Prostate gland (tissue), 2 donors: ENCODE measurements at regions not wholly inside any gene's neighbourhood (a gene's known extent, or its start where the extent isn't known, plus 50 kb on each side); places are given as distances from the start of the nearest gene placed in this dataset.
"Not testable (repeated sequence)": the region's sequence is repeated elsewhere in the genome, so short reads cannot be mapped to it uniquely, and the experiment has no call there.

Experiments
- POLR2A ChIP-seq: fragments of 450-650 bp; IDR thresholded peaks from one replicate; pipeline ENCODE4 v1.6.1; 2016; ENCODE audit warnings: antibody characterized with exemption, mild to moderate bottlenecking
- TF ChIP-seq, protein P1 (sequence below), 4 experiments: fragments of 200-600 bp in 2 of 4; fragments of 450-650 bp in 2 of 4; sonication (generic) in 2 of 4; IDR thresholded peaks; 1 replicate in 3 of 4; 2 replicates in 1 of 4; pipeline ENCODE4 v1.5.1; 2016 to 2019; ENCODE audit warnings: antibody characterized with exemption in 4 of 4, mild to moderate bottlenecking in 2 of 4, moderate library complexity in 2 of 4

DNA sequence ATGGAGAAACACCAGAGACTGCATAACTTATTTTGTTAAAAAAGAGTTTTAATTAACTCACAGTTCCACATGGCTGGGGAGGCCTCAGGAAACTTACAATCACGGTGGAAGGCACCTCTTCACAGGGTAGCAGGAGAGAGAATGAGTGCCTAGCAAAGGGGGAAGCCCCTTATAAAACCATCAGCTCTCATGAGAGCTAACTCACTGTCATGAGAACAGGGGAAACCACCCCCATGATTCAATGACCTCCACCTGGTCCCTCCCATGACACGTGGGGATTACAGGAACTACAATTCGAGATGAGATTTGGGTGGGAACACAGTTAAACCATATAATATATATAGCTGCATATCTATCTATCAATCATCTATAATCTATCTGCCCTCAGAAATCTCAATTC, 153.1 kb upstream of the PROK2 start:
- TF ChIP-seq, protein P1, sequence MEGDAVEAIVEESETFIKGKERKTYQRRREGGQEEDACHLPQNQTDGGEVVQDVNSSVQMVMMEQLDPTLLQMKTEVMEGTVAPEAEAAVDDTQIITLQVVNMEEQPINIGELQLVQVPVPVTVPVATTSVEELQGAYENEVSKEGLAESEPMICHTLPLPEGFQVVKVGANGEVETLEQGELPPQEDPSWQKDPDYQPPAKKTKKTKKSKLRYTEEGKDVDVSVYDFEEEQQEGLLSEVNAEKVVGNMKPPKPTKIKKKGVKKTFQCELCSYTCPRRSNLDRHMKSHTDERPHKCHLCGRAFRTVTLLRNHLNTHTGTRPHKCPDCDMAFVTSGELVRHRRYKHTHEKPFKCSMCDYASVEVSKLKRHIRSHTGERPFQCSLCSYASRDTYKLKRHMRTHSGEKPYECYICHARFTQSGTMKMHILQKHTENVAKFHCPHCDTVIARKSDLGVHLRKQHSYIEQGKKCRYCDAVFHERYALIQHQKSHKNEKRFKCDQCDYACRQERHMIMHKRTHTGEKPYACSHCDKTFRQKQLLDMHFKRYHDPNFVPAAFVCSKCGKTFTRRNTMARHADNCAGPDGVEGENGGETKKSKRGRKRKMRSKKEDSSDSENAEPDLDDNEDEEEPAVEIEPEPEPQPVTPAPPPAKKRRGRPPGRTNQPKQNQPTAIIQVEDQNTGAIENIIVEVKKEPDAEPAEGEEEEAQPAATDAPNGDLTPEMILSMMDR (IDR thresholded peaks at IDR 0.05): not testable (repeated sequence)
- not testable (repeated sequence) for TF ChIP-seq POLR2A
